Right lobe of liver (tissue), 4 donors: ENCODE measurements at regions not wholly inside any gene's neighbourhood (a gene's known extent, or its start where the extent isn't known, plus 50 kb on each side); places are given as distances from the start of the nearest gene placed in this dataset.

Experiments used
- POLR2A ChIP-seq: fragments of 450-650 bp; IDR thresholded peaks from one replicate; pipeline ENCODE4 v1.6.1; 2017; ENCODE audit warnings: antibody characterized with exemption, mild to moderate bottlenecking
- TF ChIP-seq, protein P1 (sequence below), 4 donors: fragments of 200-600 bp in 3 of 4; fragments of 450-650 bp in 1 of 4; IDR thresholded peaks; one replicate each; pipeline versions ENCODE4 v1.5.1 to v1.8.0; 2016 to 2022; ENCODE audit warnings: antibody characterized with exemption in 4 of 4, mild to moderate bottlenecking in 2 of 4
- donor health status: DM: no; HTN: no; CAD: no.
- donor health status: DM: no; HTN: no; CAD: no.
- donor health status: DM: no; HTN: yes; CAD: no.

DNA sequence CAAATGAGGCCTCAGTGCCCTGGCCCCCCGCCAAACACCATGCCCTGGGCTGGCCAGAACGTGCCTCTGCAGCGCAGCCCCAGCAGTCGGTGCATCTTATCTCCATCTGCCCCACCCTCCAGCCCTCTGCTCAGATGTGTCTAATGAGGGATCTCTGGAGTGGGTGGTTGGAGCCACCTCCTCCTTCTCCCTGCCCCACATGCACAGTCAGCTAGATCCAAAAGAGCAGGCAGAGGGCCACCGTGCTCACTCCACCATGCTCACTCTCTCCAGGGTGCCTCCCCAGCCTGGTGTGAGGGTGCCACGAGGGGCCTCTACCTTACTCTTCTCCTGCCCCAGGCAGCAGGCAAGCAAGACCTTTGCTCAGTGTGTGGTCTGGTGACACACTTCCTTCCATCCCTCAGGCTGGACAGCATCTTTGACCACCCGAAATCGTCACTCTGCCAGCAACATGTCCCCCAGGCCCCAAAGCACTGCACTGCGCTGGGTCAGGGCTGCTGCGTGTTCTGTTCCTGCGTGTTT is 266.1 kb upstream of the HDAC4 start:
- no peak for TF ChIP-seq POLR2A
- TF ChIP-seq, protein P1, sequence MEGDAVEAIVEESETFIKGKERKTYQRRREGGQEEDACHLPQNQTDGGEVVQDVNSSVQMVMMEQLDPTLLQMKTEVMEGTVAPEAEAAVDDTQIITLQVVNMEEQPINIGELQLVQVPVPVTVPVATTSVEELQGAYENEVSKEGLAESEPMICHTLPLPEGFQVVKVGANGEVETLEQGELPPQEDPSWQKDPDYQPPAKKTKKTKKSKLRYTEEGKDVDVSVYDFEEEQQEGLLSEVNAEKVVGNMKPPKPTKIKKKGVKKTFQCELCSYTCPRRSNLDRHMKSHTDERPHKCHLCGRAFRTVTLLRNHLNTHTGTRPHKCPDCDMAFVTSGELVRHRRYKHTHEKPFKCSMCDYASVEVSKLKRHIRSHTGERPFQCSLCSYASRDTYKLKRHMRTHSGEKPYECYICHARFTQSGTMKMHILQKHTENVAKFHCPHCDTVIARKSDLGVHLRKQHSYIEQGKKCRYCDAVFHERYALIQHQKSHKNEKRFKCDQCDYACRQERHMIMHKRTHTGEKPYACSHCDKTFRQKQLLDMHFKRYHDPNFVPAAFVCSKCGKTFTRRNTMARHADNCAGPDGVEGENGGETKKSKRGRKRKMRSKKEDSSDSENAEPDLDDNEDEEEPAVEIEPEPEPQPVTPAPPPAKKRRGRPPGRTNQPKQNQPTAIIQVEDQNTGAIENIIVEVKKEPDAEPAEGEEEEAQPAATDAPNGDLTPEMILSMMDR (IDR thresholded peaks at IDR 0.05), result no peak
